ENCODE measurements at regions not wholly inside any gene's neighbourhood (a gene's known extent, or its start where the extent isn't known, plus 50 kb on each side); places are given as distances from the start of the nearest gene placed in this dataset.

GRCh38 chr22:44409974-44410316, 88.1 kb downstream of the RTL6 start:
- TF ChIP-seq POLR2A (IDR thresholded peaks at IDR 0.05; ENCODE audit: extremely low read depth, insufficient read length): no peak
- TF ChIP-seq MYC (IDR thresholded peaks at IDR 0.05; ENCODE audit: low read depth, low read length): no peak
- no peak for TF ChIP-seq CTCF (IDR thresholded peaks at IDR 0.05; ENCODE audit: low read depth, low read length)
